Lung (tissue), 11 donors: ENCODE measurements at regions not wholly inside any gene's neighbourhood (a gene's known extent, or its start where the extent isn't known, plus 50 kb on each side); places are given as distances from the start of the nearest gene placed in this dataset.
"Not testable (repeated sequence)": the region's sequence is repeated elsewhere in the genome, so short reads cannot be mapped to it uniquely, and the experiment has no call there.

Experiments used
- ATAC-seq: fragments of 200-7000 bp; cut with Tn5 transposase; one replicate; pipeline ENCODE4 v1.9.1; 2020; ENCODE audit warnings: moderate number of reproducible peaks; ENCODE audit not compliant: insufficient read depth, low FRiP score
- DNase-seq, 3 donors: peaks; one replicate each; pipeline ENCODE4 v3.0.0-alpha.2; 2013 to 2017
- H3K27ac ChIP-seq, 2 donors: one replicate each; pipeline ENCODE4 v1.5.1; 2013; ENCODE audit warnings: mild to moderate bottlenecking in 2 of 2, moderate library complexity in 2 of 2, control low read depth in 1 of 2, inconsistent platforms in 1 of 2, low read depth in 1 of 2, low read length in 1 of 2
- H3K27me3 ChIP-seq, 3 donors: one replicate each; pipeline ENCODE4 v1.5.1; 2013; ENCODE audit warnings: low read length in 2 of 3; ENCODE audit not compliant: control insufficient read depth in 3 of 3, insufficient read depth in 3 of 3
- H3K36me3 ChIP-seq, 4 donors: one replicate each; pipeline ENCODE4 v1.5.1; 2013; ENCODE audit warnings: low read length in 4 of 4, mild to moderate bottlenecking in 1 of 4, moderate library complexity in 1 of 4; ENCODE audit not compliant: control insufficient read depth in 4 of 4, insufficient read depth in 4 of 4
- H3K4me1 ChIP-seq, 5 donors: one replicate each; pipeline ENCODE4 v1.5.1; 2013; ENCODE audit warnings: low read length in 5 of 5, mild to moderate bottlenecking in 2 of 5, moderate library complexity in 1 of 5; ENCODE audit not compliant: control insufficient read depth in 5 of 5, insufficient read depth in 5 of 5
- H3K4me3 ChIP-seq: one replicate; pipeline ENCODE4 v1.5.1; 2013; ENCODE audit warnings: mild to moderate bottlenecking, control low read depth, moderate library complexity
- H3K9ac ChIP-seq, 2 donors: one replicate each; pipeline ENCODE4 v1.5.1; 2013; ENCODE audit warnings: low read length in 2 of 2, control low read depth in 1 of 2; ENCODE audit not compliant: insufficient read depth in 1 of 2
- H3K9me3 ChIP-seq, 4 donors: one replicate each; pipeline ENCODE4 v1.5.1; 2013; ENCODE audit warnings: low read length in 3 of 4, mild to moderate bottlenecking in 1 of 4, moderate library complexity in 1 of 4; ENCODE audit not compliant: control insufficient read depth in 4 of 4, insufficient read depth in 3 of 4
- WGBS, 2 donors: extraction: QIAGEN DNeasy Blood & Tissue Kit; methylation state at CpG; one replicate each; pipeline ENCODE4 v1.1.7; 2013; 5-methylcytosine and 5-hydroxymethylcytosine counted together
- TF ChIP-seq, protein P1 (sequence below): IDR thresholded peaks from 2 replicates; pipeline ENCODE4 v1.5.1; 2012; ENCODE audit warnings: mild to moderate bottlenecking; ENCODE audit errors: control extremely low read depth, extremely low read depth
- donor health status: control.
- donor health status: control.
- donor health status: Bipolar disorder and iron deficiency.
- donor health status: healthy.
- donor health status: DM: yes; HTN: yes; CAD: no.

GRCh38 chr7:19554581-19554980 is 154.3 kb downstream of the POLR1F start:
- H3K4me3 ChIP-seq, result no peak overlapping the region
- ATAC-seq, result no peak
- H3K9ac ChIP-seq, result no peak overlapping the region
- H3K27ac ChIP-seq, result no peak overlapping the region
- no peaks in the 10 kb centered on the region for H3K4me1 ChIP-seq
- no peaks in the 10 kb centered on the region for H3K36me3 ChIP-seq
- no peak for DNase-seq
- TF ChIP-seq, protein P1, sequence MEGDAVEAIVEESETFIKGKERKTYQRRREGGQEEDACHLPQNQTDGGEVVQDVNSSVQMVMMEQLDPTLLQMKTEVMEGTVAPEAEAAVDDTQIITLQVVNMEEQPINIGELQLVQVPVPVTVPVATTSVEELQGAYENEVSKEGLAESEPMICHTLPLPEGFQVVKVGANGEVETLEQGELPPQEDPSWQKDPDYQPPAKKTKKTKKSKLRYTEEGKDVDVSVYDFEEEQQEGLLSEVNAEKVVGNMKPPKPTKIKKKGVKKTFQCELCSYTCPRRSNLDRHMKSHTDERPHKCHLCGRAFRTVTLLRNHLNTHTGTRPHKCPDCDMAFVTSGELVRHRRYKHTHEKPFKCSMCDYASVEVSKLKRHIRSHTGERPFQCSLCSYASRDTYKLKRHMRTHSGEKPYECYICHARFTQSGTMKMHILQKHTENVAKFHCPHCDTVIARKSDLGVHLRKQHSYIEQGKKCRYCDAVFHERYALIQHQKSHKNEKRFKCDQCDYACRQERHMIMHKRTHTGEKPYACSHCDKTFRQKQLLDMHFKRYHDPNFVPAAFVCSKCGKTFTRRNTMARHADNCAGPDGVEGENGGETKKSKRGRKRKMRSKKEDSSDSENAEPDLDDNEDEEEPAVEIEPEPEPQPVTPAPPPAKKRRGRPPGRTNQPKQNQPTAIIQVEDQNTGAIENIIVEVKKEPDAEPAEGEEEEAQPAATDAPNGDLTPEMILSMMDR, result no peak
- H3K27me3 ChIP-seq, result peaks cover 0 to 2% (median 0%) of the 10 kb centered on the region in 3 donors
- H3K9me3 ChIP-seq, result peaks cover 0 to 5% (median 0%) of the 10 kb centered on the region in 4 donors

- Histone ChIP-seq H3K9me3 (peaks cover 0 to 5% (median 0%) of the 10 kb centered on the region in 4 donors), H3K4me3 (no peak overlapping the region), H3K4me1 (no peaks in the 10 kb centered on the region), H3K36me3 (no peaks in the 10 kb centered on the region), H3K27ac (no peak overlapping the region), H3K9ac (no peak overlapping the region), H3K27me3 (peaks cover 0 to under 1% (median 0%) of the 10 kb centered on the region in 3 donors)
- ATAC-seq (no peak), DNase-seq (no peak)
- TF ChIP-seq, protein P1, result no peak
- 64 to 67% methylated on average over 2 of the region's 2 CpGs for WGBS, 2 donors
Measured at GRCh38 chr7:19552576-19552975, 156.3 kb downstream of the POLR1F start.

DNA sequence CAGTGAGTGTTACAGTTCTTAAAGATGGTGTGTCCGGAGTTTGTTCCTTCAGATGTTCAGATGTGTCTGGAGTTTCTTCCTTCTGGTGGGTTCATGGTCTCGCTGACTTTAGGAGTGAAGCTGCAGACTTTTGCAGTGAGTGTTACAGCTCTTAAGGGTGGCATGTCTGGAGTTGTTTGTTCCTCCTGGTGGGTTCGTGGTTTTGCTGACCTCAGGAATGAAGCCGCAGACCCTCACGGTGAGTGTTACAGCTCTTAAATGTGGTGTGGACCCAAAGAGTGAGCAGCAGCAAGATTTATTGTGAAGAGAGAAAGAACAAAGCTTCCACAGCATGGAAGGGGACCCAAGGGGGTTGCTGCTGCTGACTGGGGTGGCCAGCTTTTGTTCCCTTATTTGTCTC is 159.6 kb downstream of the POLR1F start:
- H3K36me3 ChIP-seq, H3K4me3 ChIP-seq, H3K9me3 ChIP-seq, H3K27me3 ChIP-seq, DNase-seq, H3K4me1 ChIP-seq, H3K9ac ChIP-seq, ATAC-seq, H3K27ac ChIP-seq: not testable (repeated sequence)
- 50 to 52% methylated on average over 5 of the region's 5 CpGs for WGBS, 2 donors

GRCh38 chr7:19537942-19538401 is 170.9 kb downstream of the POLR1F start:
- Histone ChIP-seq H3K9me3 (no peaks in the 10 kb centered on the region), H3K27me3 (no peaks in the 10 kb centered on the region), H3K36me3 (no peaks in the 10 kb centered on the region), H3K27ac (no peak overlapping the region), H3K4me1 (no peaks in the 10 kb centered on the region), H3K9ac (no peak overlapping the region), H3K4me3 (no peak overlapping the region)
- DNase-seq (peak in 2 of 3 donors; percentile 25 to 55), ATAC-seq (no peak)
- TF ChIP-seq, protein P1, result no peak
- WGBS, 2 donors, result 58 to 75% methylated on average over 4 of the region's 4 CpGs
